GM12874 (cell line): ENCODE measurements at regions not wholly inside any gene's neighbourhood (a gene's known extent, or its start where the extent isn't known, plus 50 kb on each side); places are given as distances from the start of the nearest gene placed in this dataset.

Experiments used
- TF ChIP-seq, protein P1 (sequence below): IDR thresholded peaks from 2 replicates; pipeline ENCODE4 v1.5.1; 2011; ENCODE audit warnings: low read depth, mild to moderate bottlenecking, control low read depth, low read length, moderate library complexity; ENCODE audit not compliant: insufficient read depth

DNA sequence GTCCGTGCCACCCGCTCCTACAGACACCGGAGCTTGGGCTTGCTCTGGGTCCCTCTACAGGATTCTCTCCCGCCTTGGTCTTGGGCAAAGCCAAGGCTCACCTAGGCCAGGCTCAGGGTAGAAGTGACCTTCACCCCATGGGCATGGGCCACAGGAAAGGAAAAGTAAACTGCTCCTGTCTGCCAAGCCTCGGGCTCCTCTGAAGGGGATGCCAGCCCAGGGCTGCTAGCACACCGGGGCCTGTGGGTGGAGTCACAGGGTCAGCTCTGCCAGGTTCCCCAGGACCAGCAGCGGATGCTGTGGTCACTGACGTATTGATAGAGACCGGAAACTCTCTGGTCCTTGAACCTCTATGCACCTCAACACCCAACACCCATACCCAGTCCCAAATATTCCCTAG is 222.7 kb upstream of the MGMT start:
- TF ChIP-seq, protein P1, sequence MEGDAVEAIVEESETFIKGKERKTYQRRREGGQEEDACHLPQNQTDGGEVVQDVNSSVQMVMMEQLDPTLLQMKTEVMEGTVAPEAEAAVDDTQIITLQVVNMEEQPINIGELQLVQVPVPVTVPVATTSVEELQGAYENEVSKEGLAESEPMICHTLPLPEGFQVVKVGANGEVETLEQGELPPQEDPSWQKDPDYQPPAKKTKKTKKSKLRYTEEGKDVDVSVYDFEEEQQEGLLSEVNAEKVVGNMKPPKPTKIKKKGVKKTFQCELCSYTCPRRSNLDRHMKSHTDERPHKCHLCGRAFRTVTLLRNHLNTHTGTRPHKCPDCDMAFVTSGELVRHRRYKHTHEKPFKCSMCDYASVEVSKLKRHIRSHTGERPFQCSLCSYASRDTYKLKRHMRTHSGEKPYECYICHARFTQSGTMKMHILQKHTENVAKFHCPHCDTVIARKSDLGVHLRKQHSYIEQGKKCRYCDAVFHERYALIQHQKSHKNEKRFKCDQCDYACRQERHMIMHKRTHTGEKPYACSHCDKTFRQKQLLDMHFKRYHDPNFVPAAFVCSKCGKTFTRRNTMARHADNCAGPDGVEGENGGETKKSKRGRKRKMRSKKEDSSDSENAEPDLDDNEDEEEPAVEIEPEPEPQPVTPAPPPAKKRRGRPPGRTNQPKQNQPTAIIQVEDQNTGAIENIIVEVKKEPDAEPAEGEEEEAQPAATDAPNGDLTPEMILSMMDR, result no peak

GRCh38 chr10:129244757-129245156 is 222.3 kb upstream of the MGMT start:
- TF ChIP-seq, protein P1, result no peak

GRCh38 chr10:129253161-129253864 is 213.7 kb upstream of the MGMT start:
- TF ChIP-seq, protein P1, result no peak

DNA sequence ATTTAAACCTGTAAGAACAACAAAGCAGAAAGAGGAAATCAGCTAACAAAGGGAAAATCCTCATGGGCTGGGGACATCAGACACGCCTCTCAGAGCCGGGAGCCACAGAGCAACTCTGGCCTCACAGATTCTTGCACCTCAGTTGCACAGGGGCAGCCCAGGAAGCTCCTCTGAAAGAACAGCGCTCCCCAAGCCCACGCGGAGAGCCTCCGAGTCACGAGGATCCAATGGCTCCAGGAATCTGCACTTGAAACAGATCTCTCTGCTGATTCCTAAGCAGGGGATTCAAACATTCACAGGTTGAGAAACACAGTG is 213.2 kb upstream of the MGMT start:
- TF ChIP-seq, protein P1, result no peak

- TF ChIP-seq, protein P1, result no peak
Measured at GRCh38 chr10:129258283-129258923, 208.6 kb upstream of the MGMT start.

DNA sequence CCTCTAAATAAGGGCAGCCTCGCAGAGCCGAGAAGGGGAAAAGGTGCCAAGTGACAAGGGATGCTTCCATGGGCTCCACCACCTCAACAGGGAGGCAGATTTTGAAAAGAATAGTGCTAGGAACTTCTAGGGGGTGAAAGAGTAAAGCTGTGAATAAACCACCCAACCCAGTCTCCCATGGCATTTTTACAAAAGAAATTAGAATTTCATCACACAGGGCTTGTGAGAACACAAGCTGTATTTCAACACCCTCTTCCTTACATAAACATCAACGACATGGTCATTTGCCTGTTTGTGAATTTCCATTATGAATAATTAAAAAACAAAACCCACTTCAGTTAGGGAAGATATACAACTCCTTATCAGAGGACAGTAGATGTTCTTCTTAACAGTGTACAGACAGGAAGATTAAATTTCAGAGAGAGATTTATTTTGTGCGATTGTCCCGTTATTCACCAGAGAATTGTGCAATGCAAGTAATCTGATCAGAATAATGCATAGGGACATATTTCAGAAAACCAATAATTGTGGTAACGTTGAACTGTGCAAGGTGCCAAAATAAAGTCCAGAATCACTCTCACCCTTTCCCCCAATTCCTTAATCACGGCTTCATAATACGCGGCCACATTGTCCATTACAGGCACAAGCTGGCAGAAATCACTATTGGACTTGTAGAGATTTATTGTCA is 207.8 kb upstream of the MGMT start:
- TF ChIP-seq, protein P1, result no peak

DNA sequence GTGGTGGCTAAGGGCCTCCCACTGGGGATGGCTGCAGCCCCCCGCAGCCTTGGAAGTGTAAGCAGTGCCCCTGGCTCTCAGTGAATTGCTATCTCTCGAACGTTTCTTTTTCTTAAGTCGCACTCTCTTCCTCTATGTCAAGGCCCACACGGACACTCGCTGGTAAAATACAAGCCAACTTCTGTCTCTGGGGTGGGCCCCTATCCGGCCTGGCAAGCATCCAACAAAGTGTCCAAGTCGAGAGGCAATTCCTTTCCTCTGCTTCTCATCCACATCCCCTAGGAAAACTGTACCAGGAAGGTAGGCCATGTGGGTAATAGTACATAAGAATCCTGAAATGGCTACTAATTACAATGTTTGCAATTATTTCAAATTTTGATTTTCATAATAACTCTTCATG is 194.9 kb upstream of the MGMT start:
- TF ChIP-seq, protein P1, result no peak
